ENCODE measurements at regions not wholly inside any gene's neighbourhood (a gene's known extent, or its start where the extent isn't known, plus 50 kb on each side); places are given as distances from the start of the nearest gene placed in this dataset.

- Histone ChIP-seq H3K27me3 (no peaks in the 10 kb centered on the region), H3K4me1 (replicated peaks in 1 of 2) (no peaks in the 10 kb centered on the region), H3K4me3 (no peak overlapping the region), H3K36me3 (replicated peaks in 1 of 2) (no peaks in the 10 kb centered on the region), H3K27ac (no peak overlapping the region), H3K9me3 (replicated peaks in 1 of 3) (no peaks in the 10 kb centered on the region)
- intact Hi-C loops (cut with DNase I) = no loop called here
- 55 to 76% (median 71%) methylated on average over 1 of the region's 1 CpG for WGBS, 4 donors
- no peak for DNase-seq
- TF ChIP-seq, protein P1, sequence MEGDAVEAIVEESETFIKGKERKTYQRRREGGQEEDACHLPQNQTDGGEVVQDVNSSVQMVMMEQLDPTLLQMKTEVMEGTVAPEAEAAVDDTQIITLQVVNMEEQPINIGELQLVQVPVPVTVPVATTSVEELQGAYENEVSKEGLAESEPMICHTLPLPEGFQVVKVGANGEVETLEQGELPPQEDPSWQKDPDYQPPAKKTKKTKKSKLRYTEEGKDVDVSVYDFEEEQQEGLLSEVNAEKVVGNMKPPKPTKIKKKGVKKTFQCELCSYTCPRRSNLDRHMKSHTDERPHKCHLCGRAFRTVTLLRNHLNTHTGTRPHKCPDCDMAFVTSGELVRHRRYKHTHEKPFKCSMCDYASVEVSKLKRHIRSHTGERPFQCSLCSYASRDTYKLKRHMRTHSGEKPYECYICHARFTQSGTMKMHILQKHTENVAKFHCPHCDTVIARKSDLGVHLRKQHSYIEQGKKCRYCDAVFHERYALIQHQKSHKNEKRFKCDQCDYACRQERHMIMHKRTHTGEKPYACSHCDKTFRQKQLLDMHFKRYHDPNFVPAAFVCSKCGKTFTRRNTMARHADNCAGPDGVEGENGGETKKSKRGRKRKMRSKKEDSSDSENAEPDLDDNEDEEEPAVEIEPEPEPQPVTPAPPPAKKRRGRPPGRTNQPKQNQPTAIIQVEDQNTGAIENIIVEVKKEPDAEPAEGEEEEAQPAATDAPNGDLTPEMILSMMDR (IDR thresholded peaks at IDR 0.05) = no peak
Measured at GRCh38 chr2:175310813-175311504, 129.4 kb upstream of the ATP5MC3 start.

DNA sequence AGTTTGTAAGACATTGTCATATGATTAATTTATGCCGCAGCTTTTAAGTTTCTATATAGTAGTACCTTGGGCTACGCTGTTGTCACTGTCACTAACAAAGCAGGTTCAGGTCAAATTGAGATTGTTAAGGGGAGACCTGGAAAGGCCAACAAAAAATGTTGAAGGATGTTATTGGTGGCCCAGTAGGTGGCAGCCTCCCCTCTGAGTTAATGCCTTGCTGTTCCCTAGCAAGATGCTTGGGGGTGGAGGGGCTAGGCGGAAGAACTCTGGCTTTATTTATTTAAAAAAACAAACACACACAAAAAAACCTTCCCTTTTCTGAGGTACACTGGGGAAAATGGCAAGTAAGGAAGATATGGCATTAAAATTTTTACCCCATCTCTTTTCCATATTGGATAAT lies 128.3 kb upstream of the ATP5MC3 start:
- Histone ChIP-seq H3K36me3 (replicated peaks in 1 of 2) (no peaks in the 10 kb centered on the region), H3K4me1 (replicated peaks in 1 of 2) (no peaks in the 10 kb centered on the region), H3K27ac (no peak overlapping the region), H3K4me3 (no peak overlapping the region), H3K9me3 (replicated peaks in 1 of 3) (no peaks in the 10 kb centered on the region), H3K27me3 (no peaks in the 10 kb centered on the region)
- 58 to 72% (median 62%) methylated on average over 3 of the region's 3 CpGs for WGBS, 4 donors
- TF ChIP-seq POLR2A (IDR thresholded peaks at IDR 0.05) = no peak
- TF ChIP-seq, protein P1 (IDR thresholded peaks at IDR 0.05) = peak in 3 of 6 experiments; percentile 26 to 36 (median 27)
- intact Hi-C loops (cut with DNase I) = no loop called here
- peak in 2 of 7 donors; percentile 4 to 8 for DNase-seq

DNA sequence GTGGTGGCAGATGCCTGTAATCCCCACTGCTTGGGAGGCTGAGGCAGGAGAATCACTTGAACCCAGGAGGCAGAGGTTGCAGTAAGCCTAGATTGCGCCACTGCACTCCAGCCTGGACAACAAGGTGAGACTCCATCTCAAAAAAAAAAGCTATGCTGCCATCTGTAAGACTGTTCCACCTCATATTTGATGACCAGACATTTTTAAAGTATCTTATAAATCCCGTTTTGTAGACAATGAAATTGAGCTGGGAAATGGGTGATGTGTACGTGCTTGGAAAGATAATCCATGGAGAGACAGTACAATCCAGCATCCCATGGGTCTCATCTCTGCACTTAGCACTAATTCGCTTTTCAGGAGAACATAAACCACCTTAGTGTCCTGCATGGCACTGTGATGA lies 126.5 kb upstream of the ATP5MC3 start:
- 62 to 81% (median 73%) methylated on average over 4 of the region's 4 CpGs for WGBS, 4 donors
- intact Hi-C loops (cut with DNase I) = no loop called here
- no peak overlapping the region for H3K27ac ChIP-seq
- H3K4me3 ChIP-seq = no peak overlapping the region
- TF ChIP-seq, protein P1 (IDR thresholded peaks at IDR 0.05) = no peak
- TF ChIP-seq POLR2A (IDR thresholded peaks at IDR 0.05) = no peak
- no peaks in the 10 kb centered on the region for H3K36me3 ChIP-seq (replicated peaks in 1 of 2)
- no peaks in the 10 kb centered on the region for H3K27me3 ChIP-seq
- no peaks in the 10 kb centered on the region for H3K9me3 ChIP-seq (replicated peaks in 1 of 3)
- DNase-seq = no peak
- H3K4me1 ChIP-seq (replicated peaks in 1 of 2) = no peaks in the 10 kb centered on the region

- no peaks in the 10 kb centered on the region for H3K27me3 ChIP-seq
- no peak overlapping the region for H3K4me3 ChIP-seq
- DNase-seq = no peak
- H3K36me3 ChIP-seq (replicated peaks in 1 of 2) = no peaks in the 10 kb centered on the region
- H3K9me3 ChIP-seq (replicated peaks in 1 of 3) = no peaks in the 10 kb centered on the region
- no peak overlapping the region for H3K27ac ChIP-seq
- TF ChIP-seq, protein P1 (IDR thresholded peaks at IDR 0.05) = no peak
- TF ChIP-seq POLR2A (IDR thresholded peaks at IDR 0.05) = no peak
- 84 to 93% (median 91%) methylated on average over 2 of the region's 2 CpGs for WGBS, 4 donors
- no peaks in the 10 kb centered on the region for H3K4me1 ChIP-seq (replicated peaks in 1 of 2)
- intact Hi-C loops (cut with DNase I) = no loop called here
Measured at GRCh38 chr2:175304541-175304940, 123.0 kb upstream of the ATP5MC3 start.
